Activated B cell treated with CpG ODN at 0.5 μM for 24 hours (primary cell): ENCODE measurements at regions not wholly inside any gene's neighbourhood (a gene's known extent, or its start where the extent isn't known, plus 50 kb on each side); places are given as distances from the start of the nearest gene placed in this dataset.

Experiments
- ATAC-seq: fragments of 200-7000 bp; cut with Tn5 transposase; one replicate; pipeline ENCODE4 v1.10.0; 2021; ENCODE audit warnings: low read depth, mild to moderate bottlenecking, moderate library complexity
- CTCF ChIA-PET: fragments of 350-600 bp; sonication (Branson Sonifier 250); formaldehyde crosslinking; loops from one replicate; lab custom pipeline; 2021; ENCODE audit warnings: antibody characterized with exemption; lab: Charles Lee
- POLR2A ChIA-PET: fragments of 350-600 bp; sonication (Branson Sonifier 250); formaldehyde crosslinking; loops from one replicate; lab custom pipeline; 2021; ENCODE audit warnings: antibody characterized with exemption; lab: Charles Lee
- DNase-seq: peaks from one replicate; pipeline ENCODE4 v3.0.0; 2022
- H3K27ac Mint-ChIP-seq: one replicate; pipeline ENCODE4 v1.8.0; 2020; ENCODE audit warnings: mixed read lengths
- H3K27me3 Mint-ChIP-seq: one replicate; pipeline ENCODE4 v1.8.0; 2021; ENCODE audit warnings: mixed read lengths
- H3K36me3 Mint-ChIP-seq: one replicate; pipeline ENCODE4 v1.8.0; 2021; ENCODE audit warnings: low read depth, mixed read lengths
- H3K4me1 Mint-ChIP-seq: one replicate; pipeline ENCODE4 v1.8.0; 2021; ENCODE audit warnings: mixed read lengths
- H3K4me3 Mint-ChIP-seq: one replicate; pipeline ENCODE4 v1.8.0; 2020; ENCODE audit warnings: mild to moderate bottlenecking, mixed read lengths
- H3K9me3 Mint-ChIP-seq: one replicate; pipeline ENCODE4 v1.8.0; 2020; ENCODE audit warnings: mixed read lengths
- CTCF ChIP-seq: fragments of 200-600 bp; IDR thresholded peaks from one replicate; pipeline ENCODE4 v1.8.0; 2022; ENCODE audit warnings: antibody characterized with exemption, mild to moderate bottlenecking
- intact Hi-C: fragments of 100-400 bp; cut with micrococcal nuclease; formaldehyde crosslinking; loops from one replicate; pipeline ENCODE4 v1.15.1; 2024

- ChIA-PET POLR2A (no interaction called here), CTCF (no interaction called here)
- Mint-ChIP-seq H3K27me3 (no peaks in the 10 kb centered on the region), H3K4me1 (no peaks in the 10 kb centered on the region), H3K9me3 (no peaks in the 10 kb centered on the region), H3K4me3 (no peak overlapping the region), H3K27ac (no peak overlapping the region), H3K36me3 (no peaks in the 10 kb centered on the region)
- ATAC-seq (no peak), DNase-seq (no peak)
- intact Hi-C loops: no loop called here
- no peak for TF ChIP-seq CTCF
Measured at GRCh38 chr10:52523696-52524095, 209.6 kb downstream of the DKK1 start.

- intact Hi-C loops: no loop called here
- H3K27ac Mint-ChIP-seq: no peak overlapping the region
- H3K4me3 Mint-ChIP-seq: no peak overlapping the region
- no peaks in the 10 kb centered on the region for H3K27me3 Mint-ChIP-seq
- ChIA-PET POLR2A (no interaction called here), CTCF (no interaction called here)
- no peak for TF ChIP-seq CTCF
- DNase-seq (no peak), ATAC-seq (no peak)
- no peaks in the 10 kb centered on the region for H3K9me3 Mint-ChIP-seq
- H3K4me1 Mint-ChIP-seq: no peaks in the 10 kb centered on the region
- no peaks in the 10 kb centered on the region for H3K36me3 Mint-ChIP-seq
Measured at GRCh38 chr10:52525761-52526160, 211.7 kb downstream of the DKK1 start.

GRCh38 chr10:52526251-52526823, 212.3 kb downstream of the DKK1 start:
- no peak for TF ChIP-seq CTCF
- H3K27me3 Mint-ChIP-seq: no peaks in the 10 kb centered on the region
- ChIA-PET CTCF (no interaction called here), POLR2A (no interaction called here)
- H3K27ac Mint-ChIP-seq: no peak overlapping the region
- no peaks in the 10 kb centered on the region for H3K9me3 Mint-ChIP-seq
- no peaks in the 10 kb centered on the region for H3K36me3 Mint-ChIP-seq
- ATAC-seq (no peak), DNase-seq (no peak)
- intact Hi-C loops: no loop called here
- H3K4me1 Mint-ChIP-seq: no peaks in the 10 kb centered on the region
- no peak overlapping the region for H3K4me3 Mint-ChIP-seq

GRCh38 chr10:52532650-52533290, 218.7 kb downstream of the DKK1 start:
- DNase-seq: no peak
- no peaks in the 10 kb centered on the region for H3K36me3 Mint-ChIP-seq
- H3K4me1 Mint-ChIP-seq: no peaks in the 10 kb centered on the region
- H3K4me3 Mint-ChIP-seq: no peak overlapping the region
- no peak for TF ChIP-seq CTCF
- POLR2A ChIA-PET: no interaction called here
- CTCF ChIA-PET: no interaction called here
- H3K9me3 Mint-ChIP-seq: peaks cover 4% of the 10 kb centered on the region
- intact Hi-C loops: no loop called here
- no peak overlapping the region for H3K27ac Mint-ChIP-seq
- ATAC-seq: no peak
- no peaks in the 10 kb centered on the region for H3K27me3 Mint-ChIP-seq

- POLR2A ChIA-PET: no interaction called here
- ATAC-seq (no peak), DNase-seq (no peak)
- no peaks in the 10 kb centered on the region for H3K27me3 Mint-ChIP-seq
- CTCF ChIA-PET: no interaction called here
- intact Hi-C loops: no loop called here
- H3K27ac Mint-ChIP-seq: no peak overlapping the region
- TF ChIP-seq CTCF: no peak
- H3K4me3 Mint-ChIP-seq: no peak overlapping the region
- H3K9me3 Mint-ChIP-seq: peaks cover 4% of the 10 kb centered on the region
- H3K36me3 Mint-ChIP-seq: no peaks in the 10 kb centered on the region
- no peaks in the 10 kb centered on the region for H3K4me1 Mint-ChIP-seq
Measured at GRCh38 chr10:52533986-52534385, 219.9 kb downstream of the DKK1 start.
